Breast epithelium (tissue), 4 donors: ENCODE measurements at regions not wholly inside any gene's neighbourhood (a gene's known extent, or its start where the extent isn't known, plus 50 kb on each side); places are given as distances from the start of the nearest gene placed in this dataset.

ENCODE experiments used
- DNase-seq, 2 donors: peaks; one replicate each; pipeline ENCODE4 v3.0.0-alpha.2; 2019; ENCODE audit warnings: low spot score in 2 of 2
- H3K27ac ChIP-seq, 2 donors: fragments of 200-600 bp; sonication (generic) in 1 of 2; one replicate each; pipeline ENCODE4 v1.5.1; 2016 to 2019; ENCODE audit warnings: mild to moderate bottlenecking in 1 of 2
- H3K27me3 ChIP-seq, 2 donors: fragments of 200-600 bp; sonication (generic) in 1 of 2; one replicate each; pipeline versions ENCODE4 v1.5.1 to v1.6.0; 2017 to 2019; ENCODE audit warnings: control low read depth in 1 of 2, mild to moderate bottlenecking in 1 of 2
- H3K36me3 ChIP-seq: fragments of 200-600 bp; one replicate; pipeline ENCODE4 v1.5.1; 2019
- H3K4me1 ChIP-seq, 2 donors: fragments of 200-600 bp; sonication (generic); one replicate each; pipeline ENCODE4 v1.5.1; 2016 to 2019; ENCODE audit warnings: control low read depth in 1 of 2
- H3K4me3 ChIP-seq, 3 donors: fragments of 200-600 bp; sonication (generic); 1 replicate in 2 of 3; 2 replicates in 1 of 3; pipeline ENCODE4 v1.5.1; 2016 to 2019; ENCODE audit warnings: mild to moderate bottlenecking in 3 of 3, moderate library complexity in 2 of 3
- H3K9me3 ChIP-seq, 2 donors: fragments of 200-600 bp; sonication (generic) in 1 of 2; one replicate each; pipeline ENCODE4 v1.5.1; 2016 to 2019; ENCODE audit warnings: control low read depth in 1 of 2
- CTCF ChIP-seq, 3 donors: fragments of 450-650 bp; IDR thresholded peaks; one replicate each; pipeline ENCODE4 v1.5.1; 2016 to 2017; ENCODE audit warnings: antibody characterized with exemption in 3 of 3, mild to moderate bottlenecking in 3 of 3, moderate library complexity in 3 of 3
- POLR2A ChIP-seq: fragments of 450-650 bp; IDR thresholded peaks from one replicate; pipeline ENCODE4 v1.6.1; 2016; ENCODE audit warnings: antibody characterized with exemption, mild to moderate bottlenecking, moderate library complexity
- POLR2AphosphoS5 ChIP-seq, 3 donors: sonication (generic); formaldehyde crosslinking; IDR thresholded peaks; one replicate each; pipeline ENCODE4 v1.6.1; 2017; ENCODE audit warnings: antibody characterized with exemption in 3 of 3
- intact Hi-C: fragments of 100-400 bp; cut with DNase I; formaldehyde crosslinking; loops from one replicate; pipeline ENCODE4 v1.15.1; 2023; ENCODE audit warnings: low total_unique reads

DNA sequence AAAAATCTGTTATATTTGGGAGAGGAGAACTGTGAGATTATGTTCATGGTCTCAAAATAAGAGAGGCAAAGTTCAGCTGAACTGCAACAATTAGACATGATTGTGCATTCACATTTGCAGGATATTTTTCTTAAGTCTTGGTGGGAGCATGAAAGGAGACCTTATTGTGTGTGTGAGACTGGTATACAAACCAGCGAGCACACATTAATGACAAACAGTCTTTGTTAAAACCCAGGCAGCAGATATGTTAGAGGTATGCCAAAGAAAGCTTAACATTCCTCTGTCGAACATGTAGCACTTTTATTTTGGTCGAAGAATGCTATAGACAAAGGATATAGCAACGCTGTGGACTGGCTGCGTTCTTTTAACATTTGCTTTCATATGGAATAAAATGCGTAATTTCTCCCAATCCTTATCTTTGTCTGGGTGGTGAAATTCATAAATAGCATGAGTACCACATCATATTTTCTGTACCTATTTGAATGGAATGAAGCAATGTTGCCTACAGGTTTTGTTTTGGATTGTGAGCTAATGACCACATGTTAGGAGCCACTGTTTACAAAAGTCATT is 88.4 kb downstream of the ICOS start:
- Histone ChIP-seq H3K4me1 (no peaks in the 10 kb centered on the region), H3K36me3 (no peaks in the 10 kb centered on the region), H3K27ac (no peak overlapping the region), H3K4me3 (no peak overlapping the region), H3K27me3 (no peaks in the 10 kb centered on the region), H3K9me3 (no peaks in the 10 kb centered on the region)
- intact Hi-C loops, result no loop called here
- TF ChIP-seq CTCF (IDR thresholded peaks at IDR 0.05) (no peak), POLR2A (no peak), POLR2AphosphoS5 (IDR thresholded peaks at IDR 0.05) (no peak)
- DNase-seq, result no peak

DNA sequence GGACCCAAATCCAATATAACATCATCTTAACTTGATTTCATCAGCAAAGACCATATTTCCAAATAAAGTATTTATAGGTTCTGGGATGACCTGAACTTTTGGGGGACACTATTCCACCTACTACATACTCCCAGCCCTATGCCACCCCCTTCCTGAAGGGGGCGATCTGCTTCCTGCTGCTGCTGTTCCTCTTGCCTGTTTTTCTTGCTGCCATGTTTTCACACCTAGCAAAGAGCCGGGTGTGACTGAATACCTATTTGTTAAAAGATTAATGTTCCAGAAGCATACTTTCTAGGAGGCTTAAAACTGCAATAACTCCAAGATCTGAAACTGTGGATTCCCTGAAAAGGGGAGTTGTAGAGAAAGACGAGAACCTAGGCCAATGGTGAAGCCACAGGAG is 89.7 kb downstream of the ICOS start:
- Histone ChIP-seq H3K4me1 (no peaks in the 10 kb centered on the region), H3K36me3 (no peaks in the 10 kb centered on the region), H3K27me3 (no peaks in the 10 kb centered on the region), H3K9me3 (no peaks in the 10 kb centered on the region), H3K27ac (no peak overlapping the region), H3K4me3 (no peak overlapping the region)
- no peak for DNase-seq
- intact Hi-C loops, result no loop called here
- no peak for TF ChIP-seq POLR2AphosphoS5 (IDR thresholded peaks at IDR 0.05)

DNA sequence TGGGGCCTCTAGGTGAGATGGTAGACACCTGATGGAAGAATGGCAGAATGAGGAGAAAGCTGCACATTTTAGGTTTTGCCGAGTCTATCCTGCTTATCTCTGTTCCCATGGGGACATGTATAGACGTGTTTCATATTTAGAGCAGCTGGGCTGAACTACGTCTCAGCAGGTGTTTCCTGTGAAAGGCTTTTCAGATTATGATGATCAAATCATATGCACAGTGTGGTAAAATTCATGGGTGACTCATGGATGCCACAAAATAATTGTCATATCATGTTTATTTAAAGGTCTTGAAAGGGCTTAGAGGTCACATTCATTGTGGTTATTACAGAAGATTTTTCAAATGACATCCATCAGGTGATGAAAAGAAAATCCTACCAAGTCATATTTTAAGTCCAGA is 90.5 kb downstream of the ICOS start:
- no peaks in the 10 kb centered on the region for H3K9me3 ChIP-seq
- TF ChIP-seq POLR2A (no peak), CTCF (IDR thresholded peaks at IDR 0.05) (no peak), POLR2AphosphoS5 (IDR thresholded peaks at IDR 0.05) (no peak)
- no peak overlapping the region for H3K27ac ChIP-seq
- intact Hi-C loops, result no loop called here
- no peaks in the 10 kb centered on the region for H3K4me1 ChIP-seq
- H3K36me3 ChIP-seq, result no peaks in the 10 kb centered on the region
- H3K27me3 ChIP-seq, result no peaks in the 10 kb centered on the region
- no peak for DNase-seq
- no peak overlapping the region for H3K4me3 ChIP-seq

GRCh38 chr2:204030322-204030721 is 93.8 kb downstream of the ICOS start:
- Histone ChIP-seq H3K9me3 (no peaks in the 10 kb centered on the region), H3K27ac (no peak overlapping the region), H3K4me1 (no peaks in the 10 kb centered on the region), H3K27me3 (no peaks in the 10 kb centered on the region), H3K36me3 (no peaks in the 10 kb centered on the region), H3K4me3 (no peak overlapping the region)
- TF ChIP-seq CTCF (IDR thresholded peaks at IDR 0.05), result no peak
- no peak for TF ChIP-seq POLR2A
- no peak for TF ChIP-seq POLR2AphosphoS5 (IDR thresholded peaks at IDR 0.05)
- no peak for DNase-seq
- intact Hi-C loops, result no loop called here

GRCh38 chr2:204031056-204031455 is 94.5 kb downstream of the ICOS start:
- DNase-seq, result no peak
- no peaks in the 10 kb centered on the region for H3K27me3 ChIP-seq
- H3K4me3 ChIP-seq, result no peak overlapping the region
- no peak for TF ChIP-seq POLR2AphosphoS5 (IDR thresholded peaks at IDR 0.05)
- TF ChIP-seq POLR2A, result no peak
- no peak for TF ChIP-seq CTCF (IDR thresholded peaks at IDR 0.05)
- H3K27ac ChIP-seq, result no peak overlapping the region
- no peaks in the 10 kb centered on the region for H3K9me3 ChIP-seq
- intact Hi-C loops, result no loop called here
- H3K4me1 ChIP-seq, result no peaks in the 10 kb centered on the region
- H3K36me3 ChIP-seq, result no peaks in the 10 kb centered on the region

GRCh38 chr2:204032301-204032700 is 95.7 kb downstream of the ICOS start:
- no peaks in the 10 kb centered on the region for H3K36me3 ChIP-seq
- H3K27me3 ChIP-seq, result no peaks in the 10 kb centered on the region
- no peak for TF ChIP-seq POLR2A
- no peak for TF ChIP-seq CTCF (IDR thresholded peaks at IDR 0.05)
- TF ChIP-seq POLR2AphosphoS5 (IDR thresholded peaks at IDR 0.05), result no peak
- no peak overlapping the region for H3K27ac ChIP-seq
- H3K9me3 ChIP-seq, result no peaks in the 10 kb centered on the region
- intact Hi-C loops, result no loop called here
- H3K4me3 ChIP-seq, result no peak overlapping the region
- DNase-seq, result no peak
- no peaks in the 10 kb centered on the region for H3K4me1 ChIP-seq
